HG03039 (cell line): ENCODE measurements at regions not wholly inside any gene's neighbourhood (a gene's known extent, or its start where the extent isn't known, plus 50 kb on each side); places are given as distances from the start of the nearest gene placed in this dataset.

Source experiments
- ATAC-seq: cut with Tn5 transposase; IDR thresholded peaks from one replicate; pipeline ENCODE4 v1.9.1; 2021; ENCODE audit warnings: mild to moderate bottlenecking, moderate library complexity; ENCODE audit not compliant: unreplicated experiment

DNA sequence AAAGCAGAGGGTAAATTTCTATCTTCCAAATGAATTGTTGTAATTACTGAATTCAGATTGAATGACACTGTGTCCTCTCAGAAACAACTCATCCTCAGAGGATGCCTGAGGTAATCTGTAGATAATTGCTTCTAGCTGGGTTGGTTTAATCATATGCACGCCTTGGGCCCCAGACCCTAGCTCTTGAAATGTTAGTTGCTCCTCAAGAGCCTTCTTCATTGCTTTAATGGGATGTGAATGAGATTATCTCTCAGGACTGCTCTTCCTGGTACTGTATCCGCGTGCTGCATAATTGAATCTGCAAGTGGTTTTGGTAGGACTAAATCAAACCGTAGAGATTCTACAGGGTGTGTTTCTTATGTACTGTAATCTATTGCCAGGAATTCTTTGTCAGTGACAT is 569.3 kb upstream of the NEGR1 start:
- no peak for ATAC-seq

DNA sequence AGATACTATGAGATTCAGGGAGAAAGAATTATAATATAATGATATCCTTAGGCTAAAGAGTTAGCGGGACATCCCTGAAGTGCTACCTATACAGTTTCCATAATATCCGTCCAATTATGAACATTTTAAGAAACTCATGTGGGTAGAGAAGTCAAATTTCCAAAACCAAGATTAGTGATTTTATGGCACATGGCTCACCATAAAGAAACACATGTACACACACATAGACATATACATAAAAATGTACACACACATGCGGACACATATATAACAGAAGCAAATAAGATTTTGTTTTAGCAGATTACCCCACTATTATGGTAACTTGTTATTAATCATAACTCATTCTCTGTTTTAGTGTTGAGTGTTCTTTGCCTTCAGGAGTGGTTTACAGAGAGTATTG is 566.7 kb upstream of the NEGR1 start:
- no peak for ATAC-seq

DNA sequence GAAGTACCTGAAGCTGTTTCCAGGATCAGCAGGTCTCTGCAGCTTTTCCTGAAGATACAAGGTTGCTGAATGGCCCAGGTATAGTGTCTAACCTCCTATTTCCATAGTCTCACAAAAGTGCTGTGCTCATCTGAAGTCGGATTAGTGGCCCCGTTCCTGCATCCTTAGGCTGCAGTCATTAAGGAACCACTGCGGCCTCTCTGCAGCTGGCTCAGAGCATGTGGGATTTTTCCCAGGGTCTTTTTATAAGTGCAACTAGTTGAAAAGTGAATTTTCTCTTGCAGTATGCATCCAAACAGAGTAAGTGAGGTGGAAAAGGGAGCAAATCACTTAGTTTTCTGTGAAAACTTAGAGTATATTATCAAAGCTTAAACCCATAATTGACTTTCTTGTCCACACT is 565.3 kb upstream of the NEGR1 start:
- no peak for ATAC-seq

DNA sequence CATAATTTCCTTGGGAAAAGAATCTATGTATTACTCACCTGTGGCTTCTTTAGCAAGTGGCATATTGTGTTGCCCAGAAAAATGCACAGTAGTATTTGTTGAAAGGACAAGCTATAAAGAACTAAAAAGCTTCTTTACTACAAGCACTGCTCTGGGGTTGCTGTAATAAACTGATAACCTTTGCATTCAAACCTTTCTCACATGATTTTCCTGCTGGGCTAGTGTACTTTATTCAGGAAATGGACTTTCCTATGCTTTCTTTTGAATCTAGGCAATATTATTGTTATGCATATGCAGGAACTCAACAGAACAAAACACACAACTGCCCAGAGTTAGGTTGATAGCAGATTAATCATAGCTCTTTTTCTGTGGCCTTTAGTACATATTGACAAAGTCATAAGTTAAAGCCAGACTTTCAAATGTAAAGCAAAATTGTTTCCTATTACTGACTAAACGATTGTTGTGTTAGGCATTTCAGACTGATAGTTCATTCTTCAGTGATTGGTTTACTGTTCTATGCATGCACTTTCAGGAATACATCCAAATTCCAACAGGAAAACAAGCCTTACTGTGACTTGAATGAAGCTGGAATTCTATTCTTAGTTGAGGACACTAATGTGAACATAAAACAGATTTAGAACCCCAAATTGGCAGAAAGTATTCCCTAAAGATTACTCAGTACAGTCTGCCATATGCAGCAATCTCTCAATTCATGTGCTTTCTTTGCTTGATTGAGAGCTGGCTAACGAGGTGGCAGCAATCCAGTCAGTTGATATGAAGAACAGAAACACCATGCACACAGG is 564.3 kb upstream of the NEGR1 start:
- no peak for ATAC-seq

DNA sequence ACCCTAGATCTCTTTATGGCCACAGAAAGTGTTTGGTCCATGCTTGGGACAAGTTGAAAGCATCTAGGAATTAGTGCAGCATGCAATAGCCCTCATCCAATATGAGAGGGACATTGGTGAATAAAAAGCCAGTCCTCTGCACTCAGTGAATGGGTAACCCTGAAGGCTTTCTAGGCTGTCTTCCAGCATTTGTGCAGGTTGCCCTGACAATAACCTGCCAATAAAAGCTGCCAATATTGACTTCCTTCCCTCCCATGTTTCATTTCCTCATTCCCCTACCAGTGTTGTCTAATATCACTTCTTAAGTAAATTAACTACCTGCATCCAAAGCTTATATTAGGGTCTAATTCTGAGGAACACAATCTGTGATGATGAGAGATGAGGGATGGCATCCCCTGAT is 563.6 kb upstream of the NEGR1 start:
- ATAC-seq = no peak

DNA sequence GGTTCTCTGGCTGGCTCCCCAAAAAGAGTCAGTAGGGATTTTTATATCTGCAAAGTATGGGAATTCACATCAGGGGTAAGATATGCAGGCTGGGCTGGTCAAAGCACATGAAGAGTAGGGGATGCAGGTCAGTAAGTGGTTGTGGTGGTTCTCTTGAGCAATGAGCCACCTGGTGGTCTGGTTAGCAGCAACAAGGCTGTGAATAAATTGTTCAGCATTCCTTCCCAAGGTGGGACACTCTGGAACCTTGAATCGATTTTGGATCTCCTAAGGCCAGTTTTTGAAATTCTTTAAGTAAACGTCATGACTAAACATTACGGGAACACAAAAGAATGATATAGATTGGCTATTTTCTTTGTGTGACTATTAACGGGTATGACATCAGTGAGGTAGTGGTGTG is 563.0 kb upstream of the NEGR1 start:
- ATAC-seq = no peak

DNA sequence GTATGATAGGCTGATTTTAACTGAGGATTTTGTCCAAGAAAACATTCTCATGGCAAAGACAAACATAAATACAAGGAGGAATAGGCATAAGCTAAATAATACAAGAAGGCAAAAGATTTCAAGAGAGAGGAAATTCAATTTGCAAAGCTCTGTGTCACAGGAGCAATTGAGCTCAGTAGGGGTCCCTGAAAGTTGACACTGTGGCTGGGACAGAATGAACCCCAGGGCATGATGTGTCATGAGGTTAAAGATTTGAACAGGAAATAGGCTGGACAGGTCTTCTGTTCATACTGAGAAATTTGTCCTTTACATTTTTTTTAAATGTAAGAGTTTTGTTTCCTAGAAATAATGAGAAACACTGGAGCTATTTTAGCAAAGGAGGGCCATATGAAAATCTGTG is 555.4 kb upstream of the NEGR1 start:
- ATAC-seq = no peak

DNA sequence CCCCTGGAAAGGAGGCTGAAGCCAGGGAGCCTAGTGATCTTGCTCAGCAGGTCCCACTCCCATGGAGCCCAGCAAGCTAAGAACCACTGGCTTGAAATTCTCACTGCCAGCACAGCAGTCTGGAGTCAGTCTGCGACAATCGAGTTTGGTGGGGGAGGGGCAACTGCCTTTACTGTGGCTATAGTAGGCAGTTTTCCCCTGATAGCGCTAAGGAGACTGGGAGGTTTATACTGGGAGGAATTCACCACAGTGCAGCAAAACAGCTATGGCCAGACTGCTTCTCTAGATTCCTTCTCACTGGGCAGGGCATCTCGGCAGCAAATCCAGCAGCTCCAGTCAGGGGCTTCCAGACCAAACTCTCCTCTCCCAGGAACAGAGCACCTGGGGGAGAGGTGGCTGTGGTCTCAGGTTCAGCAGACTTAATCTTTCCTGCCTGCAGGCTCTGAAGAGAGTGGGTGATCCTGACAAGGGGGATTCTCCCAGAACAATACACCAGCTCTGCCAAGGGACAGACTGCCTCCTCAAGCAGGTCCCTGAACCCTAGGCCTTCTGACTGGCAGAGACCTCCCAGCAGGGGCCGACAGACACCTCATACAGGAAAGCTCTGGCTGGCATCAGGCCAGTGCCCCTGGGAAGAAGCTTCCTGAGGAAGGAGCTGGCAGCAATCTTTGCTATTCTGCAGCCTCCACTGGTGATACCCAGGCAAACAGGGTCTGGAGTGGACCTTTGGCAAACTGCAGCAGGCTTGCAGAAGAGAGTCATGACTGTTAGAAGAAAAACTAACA is 548.5 kb upstream of the NEGR1 start:
- no peak for ATAC-seq

DNA sequence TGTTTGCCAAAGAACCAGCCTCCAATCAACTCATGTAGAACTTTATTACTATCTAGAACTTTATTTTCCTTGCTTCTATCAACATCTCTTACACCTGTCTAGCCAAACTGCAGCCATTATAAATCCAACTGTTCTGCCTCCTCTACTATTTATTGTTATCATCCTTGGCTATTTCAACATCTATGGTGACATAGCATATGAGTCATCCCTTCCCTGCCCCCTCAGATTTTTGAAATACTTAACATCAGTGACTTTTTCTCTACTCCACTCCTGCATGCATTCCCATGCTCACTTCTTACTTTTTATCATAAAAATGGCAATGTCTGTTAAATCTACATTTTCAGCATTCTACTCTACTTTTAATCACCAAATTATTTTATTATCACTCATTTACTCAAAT is 544.9 kb upstream of the NEGR1 start:
- no peak for ATAC-seq

DNA sequence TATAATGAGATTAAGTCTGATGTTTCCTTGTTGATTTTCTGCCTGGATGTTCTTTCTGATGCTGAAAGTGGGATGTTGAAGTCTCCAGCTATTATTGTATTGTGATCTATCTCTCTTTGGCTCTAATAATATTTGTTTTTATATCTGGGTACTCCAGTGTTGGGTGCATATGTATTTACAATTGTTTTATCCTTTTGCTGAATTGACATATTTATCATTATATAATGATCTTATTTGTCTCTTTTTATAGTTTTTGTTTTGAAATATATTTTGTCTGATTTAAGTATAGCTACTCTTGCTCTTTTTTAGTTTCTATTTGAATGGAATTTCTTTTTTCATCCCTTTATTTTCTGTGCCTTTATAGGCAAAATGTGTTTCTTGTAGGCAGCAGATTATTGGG is 522.2 kb upstream of the NEGR1 start:
- ATAC-seq = no peak

DNA sequence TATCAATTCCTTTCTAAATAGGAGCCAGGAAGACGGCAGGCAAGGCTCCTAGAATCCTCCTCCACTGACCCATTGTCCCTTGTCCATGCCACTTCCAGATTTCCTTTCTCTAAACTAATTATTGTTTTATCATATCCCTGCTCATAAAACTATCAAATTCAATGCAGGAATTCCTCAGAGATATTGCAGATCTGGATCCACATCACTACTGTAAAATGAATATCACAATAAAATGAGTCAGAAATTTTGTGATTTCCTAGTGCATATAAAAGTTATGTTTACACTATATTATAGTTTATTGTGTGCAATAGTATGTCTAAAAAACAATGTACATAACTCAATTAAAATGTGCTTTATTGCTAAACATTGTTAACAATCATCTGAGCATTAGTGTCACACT is 498.7 kb upstream of the NEGR1 start:
- ATAC-seq = no peak

DNA sequence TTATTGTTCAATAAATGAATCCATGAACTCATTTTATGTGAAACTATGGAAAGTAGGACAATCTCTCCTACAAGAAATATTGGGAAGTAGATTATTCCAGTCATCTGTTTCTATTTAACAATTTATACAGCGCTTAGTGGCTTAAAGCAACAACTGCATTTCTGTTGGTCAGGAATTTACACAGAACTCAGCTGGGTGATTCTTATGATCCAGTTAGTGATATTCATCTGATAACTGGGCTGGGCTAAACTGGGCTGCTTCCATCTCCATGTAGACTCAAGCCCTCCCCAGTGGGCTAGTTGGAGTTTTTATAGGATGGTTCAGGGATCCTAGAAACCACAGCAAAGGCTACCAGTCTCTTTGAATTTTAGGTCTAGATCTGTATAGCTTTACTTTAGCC is 497.9 kb upstream of the NEGR1 start:
- no peak for ATAC-seq

DNA sequence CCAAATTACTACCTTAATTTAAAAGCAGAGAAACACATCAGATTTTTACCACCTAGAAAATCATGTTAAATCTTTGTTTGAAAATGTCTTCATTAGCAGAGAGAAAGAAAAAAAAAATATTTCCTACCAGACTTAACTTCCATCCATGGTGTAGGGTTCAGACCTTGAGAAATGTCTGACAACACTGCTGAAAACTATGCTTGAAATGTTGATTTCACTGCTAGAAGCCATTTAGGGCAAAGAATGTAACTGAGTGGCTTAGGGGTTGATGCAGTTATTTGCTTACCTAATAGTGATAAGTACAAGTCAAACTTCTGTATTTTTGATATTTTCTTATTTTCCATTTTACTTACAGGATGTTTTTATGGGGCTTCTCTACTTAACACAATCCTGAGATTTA is 495.6 kb upstream of the NEGR1 start:
- ATAC-seq = no peak

DNA sequence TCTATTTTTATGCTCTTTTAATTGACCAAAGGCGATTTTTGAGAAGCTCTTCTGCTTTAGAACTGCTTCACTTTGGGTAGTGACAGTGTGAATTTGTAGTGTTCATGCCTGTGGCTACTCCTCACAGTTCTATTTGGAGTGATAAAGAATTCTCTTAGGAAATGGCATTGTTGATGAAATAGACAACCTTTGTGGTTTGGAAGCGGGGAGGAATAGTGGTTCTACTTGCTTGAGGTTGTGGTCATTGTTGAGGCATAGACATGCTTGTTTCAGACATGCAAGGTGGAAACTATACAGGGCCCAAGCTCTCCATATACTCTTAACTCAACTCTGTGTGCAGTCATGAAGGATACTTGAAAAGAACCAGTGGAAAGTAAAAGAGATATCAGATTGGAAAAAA is 481.1 kb upstream of the NEGR1 start:
- no peak for ATAC-seq

DNA sequence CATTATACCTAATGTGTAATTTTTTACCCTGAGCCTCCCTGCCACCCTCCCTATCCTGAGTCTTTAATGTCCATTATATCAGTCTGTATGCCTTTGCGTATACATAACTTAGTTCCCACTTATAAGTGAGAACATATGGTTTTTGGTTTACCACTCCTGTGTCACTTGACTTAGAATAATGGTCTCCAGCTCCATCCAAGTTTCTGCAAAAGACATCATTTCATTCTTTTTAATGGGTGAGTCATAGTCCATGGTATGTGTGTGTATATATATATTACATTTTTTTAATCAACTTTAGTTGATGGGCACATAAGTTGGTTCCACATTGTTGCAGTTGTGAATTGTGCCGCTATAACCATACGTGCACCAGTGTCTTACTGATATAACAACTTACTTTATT is 477.1 kb upstream of the NEGR1 start:
- ATAC-seq = no peak

DNA sequence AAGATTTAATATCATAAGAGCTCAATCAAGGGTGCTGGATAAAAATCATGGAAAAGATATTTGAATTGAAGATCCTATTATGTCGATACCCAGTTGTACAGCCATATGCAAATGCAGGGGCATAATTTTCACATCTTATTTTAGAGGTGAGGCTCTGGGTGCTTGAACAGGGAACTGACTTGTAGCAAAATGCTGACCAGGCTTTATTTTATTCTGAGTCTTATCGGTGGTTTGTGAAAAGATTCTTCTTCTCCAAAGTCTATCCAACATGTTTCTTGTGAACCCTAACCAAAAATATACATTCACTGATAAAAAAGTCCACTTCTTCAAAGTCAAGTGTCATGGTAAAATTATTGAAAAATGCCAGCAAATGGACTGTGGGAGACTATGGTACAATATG is 475.5 kb upstream of the NEGR1 start:
- no peak for ATAC-seq

DNA sequence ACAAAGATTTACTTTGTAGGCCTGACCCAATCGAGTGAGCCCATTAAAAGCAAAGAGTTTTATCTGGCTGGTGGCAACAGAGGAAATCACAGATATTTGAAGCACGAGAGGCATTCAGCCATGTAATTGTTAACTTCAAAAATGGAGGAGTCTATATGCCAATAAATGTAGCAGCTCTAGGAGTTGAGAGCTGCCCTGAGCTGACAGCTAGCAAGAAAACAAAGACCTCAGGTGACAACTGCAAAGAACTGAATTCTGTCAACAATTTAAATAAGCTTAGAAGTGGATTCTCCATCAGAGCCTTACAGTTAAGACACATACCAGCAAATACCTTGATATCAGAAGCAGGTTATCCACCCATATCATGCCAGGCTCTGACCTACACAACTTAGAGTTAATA is 463.1 kb upstream of the NEGR1 start:
- no peak for ATAC-seq

DNA sequence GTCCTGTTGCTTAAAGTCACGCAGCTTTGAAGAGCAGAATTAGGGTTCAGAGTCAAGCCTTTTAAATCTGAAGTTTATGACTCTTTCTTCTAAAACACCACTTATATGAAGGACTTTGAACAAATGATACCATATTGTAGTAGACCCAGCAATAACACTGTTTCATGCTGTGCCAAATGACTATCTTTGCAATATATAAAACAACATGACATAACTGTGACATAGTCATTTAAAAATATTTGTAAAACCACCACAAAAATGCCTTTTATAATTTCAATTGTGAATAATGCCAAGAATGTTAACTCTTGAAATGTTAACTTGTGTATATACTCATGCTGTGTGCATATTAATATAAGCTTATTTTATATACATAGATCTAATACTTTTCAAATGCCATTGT is 452.1 kb upstream of the NEGR1 start:
- ATAC-seq = no peak

DNA sequence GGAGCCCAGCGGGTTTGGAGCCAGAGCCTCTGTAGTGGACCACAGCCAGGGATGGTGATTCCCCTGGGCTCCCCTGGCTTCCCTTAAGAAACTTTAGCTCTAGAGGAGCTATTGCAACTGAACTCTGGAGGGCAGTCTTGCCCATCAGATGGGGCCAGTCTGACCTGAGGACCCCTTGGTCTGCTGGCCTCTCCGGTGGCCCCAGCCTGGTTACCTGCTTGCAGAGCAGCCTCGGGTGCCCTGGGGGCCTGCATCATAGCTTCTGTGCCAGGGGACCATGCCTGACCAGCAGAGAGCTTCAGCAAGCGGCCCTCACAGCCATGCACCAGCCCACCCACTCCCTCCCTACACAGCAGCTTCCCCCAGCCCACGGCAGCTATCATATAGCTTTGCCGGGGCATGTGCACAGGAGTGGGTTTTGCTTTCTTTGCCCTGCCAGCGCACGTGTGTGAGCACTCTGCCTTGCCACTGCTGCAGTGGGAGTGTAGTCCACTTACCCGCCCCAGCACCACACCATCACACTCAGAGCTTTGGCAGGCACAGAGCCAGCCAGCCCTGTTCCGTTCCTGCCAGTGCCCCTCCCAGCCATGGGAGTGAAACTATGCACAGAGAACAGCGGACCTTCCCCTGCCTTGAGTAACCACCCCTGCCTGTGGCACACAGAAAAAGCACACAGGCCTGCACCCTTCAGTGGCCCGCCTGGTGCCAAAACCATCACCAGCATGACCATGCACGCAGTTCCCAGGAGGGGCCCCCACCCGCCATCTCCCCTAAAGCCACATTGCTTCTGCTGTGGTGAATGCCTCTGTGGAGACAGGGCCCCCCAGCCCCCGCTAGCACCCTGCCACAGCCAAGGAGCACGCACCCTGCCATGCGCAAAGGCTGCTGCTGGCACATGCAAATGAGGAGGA is 442.9 kb upstream of the NEGR1 start:
- ATAC-seq = no peak

DNA sequence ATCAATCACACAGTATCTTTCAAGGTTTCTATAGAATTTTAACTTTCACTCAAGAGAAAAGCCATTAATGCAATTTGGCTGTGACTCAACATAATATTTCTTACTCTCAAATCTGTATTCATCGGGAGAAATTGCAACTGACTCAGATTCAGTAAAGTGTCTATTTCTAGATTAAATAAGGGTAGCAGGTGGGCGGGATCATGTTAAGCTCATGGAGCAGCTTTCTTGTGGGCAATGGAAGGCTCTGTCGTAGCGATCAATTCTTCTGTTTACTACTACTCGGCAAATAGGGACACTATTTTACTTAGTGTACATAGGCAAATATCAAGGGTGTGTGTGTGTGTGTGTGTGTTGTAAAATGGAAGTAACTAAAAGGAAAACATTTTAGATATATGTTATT is 423.6 kb upstream of the NEGR1 start:
- no peak for ATAC-seq

DNA sequence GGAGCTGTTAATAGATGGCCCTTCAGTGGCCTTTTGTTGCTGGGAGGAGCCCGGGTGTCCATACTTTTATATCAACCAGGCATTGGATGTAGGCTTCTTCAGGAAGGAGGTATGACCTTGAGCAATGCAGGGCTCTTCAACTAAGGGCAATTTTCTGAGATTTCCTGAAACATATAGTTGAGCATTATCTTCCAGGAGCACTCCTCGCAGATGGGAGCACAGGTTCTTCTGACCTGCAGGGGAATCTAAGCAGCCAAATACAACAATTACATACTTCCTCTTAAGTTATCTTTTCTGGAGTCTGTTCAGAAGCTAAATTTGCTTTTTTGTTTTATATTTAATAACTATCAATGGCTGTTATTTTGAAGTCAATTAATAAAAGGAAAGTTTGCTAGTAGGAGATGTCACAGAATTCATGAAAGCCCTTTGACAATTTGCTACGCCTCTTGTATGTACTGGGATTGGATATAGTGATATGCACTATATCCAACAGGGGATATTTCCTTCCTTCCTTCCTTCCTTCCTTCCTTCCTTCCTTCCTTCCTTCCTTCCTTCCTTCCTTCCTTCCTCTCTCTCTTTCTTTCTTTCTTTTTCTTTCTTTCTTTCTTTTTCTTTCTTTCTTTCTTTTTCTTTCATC is 422.6 kb upstream of the NEGR1 start:
- ATAC-seq = no peak
